Myocyte (in vitro differentiated cells): ENCODE measurements at regions not wholly inside any gene's neighbourhood (a gene's known extent, or its start where the extent isn't known, plus 50 kb on each side); places are given as distances from the start of the nearest gene placed in this dataset.

ENCODE experiments used
- DNase-seq: peaks from one replicate; pipeline ENCODE4 v3.0.0-alpha.2; 2012; ENCODE audit warnings: low read depth

DNA sequence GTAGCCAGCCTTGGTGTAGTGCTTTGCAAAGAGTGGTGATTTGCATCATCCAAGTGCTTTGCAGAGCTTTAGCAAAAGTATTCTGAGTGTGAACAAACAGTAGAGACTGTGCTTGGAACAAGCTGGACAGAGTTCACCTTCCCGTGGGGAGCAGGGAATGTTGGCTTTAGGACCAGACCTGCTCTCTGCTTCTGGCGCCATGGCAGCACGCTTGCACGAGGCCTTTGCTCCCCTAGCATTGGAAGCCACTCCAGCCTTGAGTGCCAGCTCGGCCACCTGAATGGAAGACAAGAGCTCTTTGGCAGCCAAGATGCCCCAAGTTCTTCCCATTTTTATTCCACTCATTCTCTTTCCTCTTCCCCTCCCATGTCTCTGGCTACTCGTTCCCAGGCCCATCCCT is 250.8 kb upstream of the OSR1 start:
- DNase-seq = no peak

DNA sequence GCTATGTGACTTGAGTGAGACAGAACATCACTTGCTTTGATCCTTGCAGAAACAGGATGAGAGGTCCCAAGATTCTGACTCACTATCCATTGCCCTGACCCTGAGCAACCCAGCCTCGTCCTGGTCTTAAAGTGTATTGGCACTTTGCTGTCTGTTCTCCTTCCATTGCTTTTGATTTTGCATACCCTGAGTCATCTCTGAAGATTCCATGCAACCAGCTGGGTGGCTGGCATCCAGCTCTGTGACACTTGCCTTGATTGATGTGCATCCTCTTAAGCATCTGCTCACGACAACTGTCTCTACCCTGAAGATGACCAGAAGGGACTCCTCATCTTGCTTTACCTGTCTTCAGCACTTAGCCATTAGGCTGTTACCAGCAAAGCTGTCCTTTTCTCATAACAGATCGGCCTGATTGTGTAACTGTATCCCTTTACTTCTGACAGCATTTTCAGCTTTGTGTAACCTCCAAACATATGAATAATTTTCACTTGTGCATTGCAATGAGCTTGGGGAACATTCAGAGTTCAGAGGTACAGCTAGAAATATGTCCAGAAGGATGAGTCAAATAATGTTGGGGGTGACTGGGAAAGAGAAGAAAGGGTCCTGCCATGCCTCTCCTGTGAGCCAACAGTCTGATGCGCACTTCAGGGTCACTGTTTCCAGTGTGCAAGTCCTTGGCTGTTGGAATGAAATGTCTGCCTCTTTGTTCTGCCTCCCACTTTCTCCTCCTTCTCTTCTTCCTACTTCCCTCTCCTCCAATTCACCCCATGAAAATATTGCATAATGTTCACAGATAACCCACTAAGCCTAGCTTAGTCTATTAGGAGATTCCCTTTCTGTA is 249.7 kb upstream of the OSR1 start:
- peak; percentile 97 for DNase-seq

DNA sequence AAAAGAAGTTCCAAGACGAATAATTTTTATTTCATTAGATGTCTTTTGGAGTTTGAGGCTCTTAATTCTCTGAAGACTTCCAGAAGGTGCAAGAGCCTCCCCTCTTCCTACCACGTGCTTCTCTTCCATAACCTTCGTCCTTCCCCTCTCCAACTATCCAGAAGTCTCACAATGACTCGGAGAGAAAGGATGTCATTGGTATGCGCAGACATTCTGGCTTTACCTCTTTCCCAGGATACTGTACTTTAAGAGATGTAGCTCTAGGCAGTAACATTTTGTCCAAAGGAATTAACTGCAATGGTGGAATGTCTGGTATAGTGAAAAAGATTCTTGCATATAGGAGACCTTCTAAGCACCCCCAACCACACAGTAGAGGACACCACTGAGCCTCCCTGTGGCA is 249.0 kb upstream of the OSR1 start:
- peak; percentile 45 for DNase-seq

DNA sequence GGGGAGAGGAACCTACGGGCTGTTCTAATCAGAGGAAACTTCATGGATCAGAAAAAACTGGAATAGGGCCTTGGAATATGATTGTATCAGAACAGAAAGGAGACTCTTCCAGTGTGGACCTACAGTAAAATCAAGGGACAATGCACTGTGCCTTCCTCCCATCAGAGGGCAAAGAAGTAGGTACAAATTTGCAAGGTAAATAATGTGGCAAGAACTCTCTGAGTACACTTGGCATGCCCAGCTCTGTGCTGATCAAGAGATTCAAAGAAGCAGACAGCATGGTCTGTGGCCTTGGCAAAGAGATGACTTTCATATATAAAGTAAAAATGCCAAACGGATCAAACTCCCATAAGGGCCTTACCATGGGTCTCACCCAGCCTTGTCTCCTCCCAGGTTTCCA is 242.6 kb upstream of the OSR1 start:
- DNase-seq = no peak

DNA sequence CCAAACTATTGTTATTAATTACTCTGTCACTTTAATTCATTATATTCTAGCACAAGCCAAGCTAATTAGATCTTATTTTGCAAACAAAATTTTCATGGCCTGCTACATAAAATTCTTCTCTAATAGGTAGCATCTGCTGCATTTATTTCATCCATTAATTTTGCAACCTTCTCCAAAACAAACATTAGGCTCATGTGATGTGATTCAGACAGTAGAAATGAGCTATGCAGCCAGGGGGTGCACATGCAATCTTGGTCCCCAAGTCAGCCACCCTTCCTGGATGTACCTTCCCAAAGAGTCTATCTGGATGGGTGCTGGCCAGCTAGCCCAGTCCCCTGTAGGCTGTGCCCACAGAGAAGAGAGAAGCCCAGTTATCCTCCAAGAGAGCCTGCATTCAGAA is 242.1 kb upstream of the OSR1 start:
- no peak for DNase-seq

DNA sequence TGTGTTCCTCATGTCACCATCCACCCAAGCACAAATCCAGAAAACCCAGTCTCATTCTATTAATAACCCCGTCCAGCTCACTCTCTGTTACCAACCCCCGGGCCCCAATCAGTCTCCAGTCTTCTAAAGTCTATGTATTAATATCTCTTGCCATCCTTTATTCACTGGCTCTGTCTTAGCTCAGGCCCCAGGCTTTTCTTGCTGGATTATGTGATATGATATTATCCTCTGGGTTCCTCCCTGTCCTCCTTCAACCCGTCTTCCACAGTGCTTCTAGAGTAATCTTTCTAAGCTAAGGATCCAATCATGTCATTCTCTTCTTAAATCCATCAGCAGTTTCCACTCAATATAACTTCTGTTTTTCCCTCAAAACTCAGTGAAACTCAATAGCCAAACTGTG is 240.5 kb upstream of the OSR1 start:
- no peak for DNase-seq

DNA sequence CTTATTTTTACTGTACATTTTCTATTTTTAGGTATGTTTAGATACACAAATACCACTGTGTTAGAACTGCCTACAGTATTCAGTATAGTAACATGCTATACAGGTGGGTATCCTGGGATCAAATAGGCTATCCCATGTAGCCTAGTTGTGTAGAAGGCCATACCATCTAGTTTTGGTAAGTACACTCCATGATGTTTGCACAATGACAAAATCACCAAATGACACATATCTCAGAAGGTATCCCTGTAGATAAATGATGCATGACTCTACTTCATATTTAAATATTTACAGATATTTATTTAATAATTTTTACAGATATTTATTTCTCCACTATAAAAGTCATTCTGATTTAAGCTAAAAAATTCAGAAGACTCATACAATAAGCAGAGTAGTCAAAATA is 233.8 kb upstream of the OSR1 start:
- no peak for DNase-seq

DNA sequence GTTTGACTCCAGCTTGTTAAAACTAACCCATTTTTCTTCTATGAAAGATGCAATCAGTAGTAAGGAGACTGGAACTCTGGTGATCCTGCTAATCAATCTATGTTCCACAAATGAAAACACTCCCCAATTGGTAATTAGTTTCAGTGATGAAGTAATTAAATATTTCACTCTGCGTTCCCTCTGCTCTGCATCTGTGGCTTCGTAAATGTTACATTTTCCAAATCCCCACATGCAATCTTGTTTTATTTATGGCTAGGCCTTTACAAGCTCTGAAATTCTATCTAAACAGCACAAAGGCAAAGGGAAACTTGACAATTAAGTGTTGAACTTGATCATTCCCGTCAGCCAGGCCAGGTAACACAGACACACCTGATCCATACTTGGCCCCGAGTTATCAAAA is 231.4 kb upstream of the OSR1 start:
- DNase-seq = no peak

DNA sequence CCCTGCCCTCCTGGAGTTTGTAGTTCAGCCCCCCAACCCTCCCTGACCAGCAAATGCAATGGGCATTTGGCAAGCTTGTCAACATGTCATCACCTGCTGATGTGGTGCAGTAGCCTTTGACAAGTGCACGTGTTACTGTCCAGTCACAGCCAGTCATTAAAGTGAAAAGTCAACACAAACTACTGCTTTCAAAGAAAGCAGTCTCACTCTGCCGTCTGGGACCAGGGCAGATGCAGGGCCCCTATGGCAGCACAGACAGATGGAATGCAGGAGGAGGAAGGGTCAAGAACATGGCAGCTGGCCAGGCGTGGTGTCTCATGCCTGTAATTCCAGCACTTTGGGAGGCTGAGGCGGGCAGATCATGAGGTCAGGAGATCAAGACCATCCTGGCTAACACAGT is 222.4 kb upstream of the OSR1 start:
- DNase-seq = peak; percentile 53

DNA sequence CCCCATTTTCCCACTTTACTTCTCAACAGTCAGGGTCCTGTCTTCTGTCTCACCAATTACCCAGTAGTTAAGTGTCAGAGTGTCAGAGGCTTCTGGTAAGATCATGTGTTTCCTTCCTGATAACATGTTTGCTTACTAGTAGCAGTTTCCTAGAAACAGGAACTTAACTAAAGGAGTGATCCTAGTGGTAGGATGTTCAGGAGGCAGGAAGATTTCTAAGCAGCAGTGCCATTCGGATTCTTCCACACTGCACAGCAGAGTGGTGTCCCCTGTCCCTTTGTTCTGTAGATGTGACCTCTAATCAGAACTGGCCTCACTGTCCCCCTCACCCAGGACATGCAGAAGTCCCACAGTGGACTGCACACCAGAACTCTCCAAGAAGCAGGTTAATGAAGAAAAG is 221.8 kb upstream of the OSR1 start:
- DNase-seq = no peak

DNA sequence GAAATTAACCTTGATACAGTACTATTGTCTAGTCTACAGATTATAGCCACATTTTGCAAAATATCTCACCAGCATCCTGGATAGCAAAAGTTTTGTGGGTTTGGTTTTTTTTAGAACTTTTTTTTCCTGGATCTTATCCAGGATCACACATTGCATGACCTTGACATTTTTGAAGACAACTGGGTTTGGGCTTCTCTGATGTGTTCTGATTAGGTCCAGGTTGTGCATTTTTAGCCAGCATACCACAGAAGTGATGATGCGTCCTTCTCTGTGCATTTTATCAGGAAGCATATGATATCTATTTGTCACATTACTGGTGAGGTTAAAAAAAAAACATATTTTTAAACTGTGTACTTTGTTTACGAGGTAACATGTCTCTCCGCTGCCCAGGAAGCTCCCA is 221.0 kb upstream of the OSR1 start:
- DNase-seq = no peak

DNA sequence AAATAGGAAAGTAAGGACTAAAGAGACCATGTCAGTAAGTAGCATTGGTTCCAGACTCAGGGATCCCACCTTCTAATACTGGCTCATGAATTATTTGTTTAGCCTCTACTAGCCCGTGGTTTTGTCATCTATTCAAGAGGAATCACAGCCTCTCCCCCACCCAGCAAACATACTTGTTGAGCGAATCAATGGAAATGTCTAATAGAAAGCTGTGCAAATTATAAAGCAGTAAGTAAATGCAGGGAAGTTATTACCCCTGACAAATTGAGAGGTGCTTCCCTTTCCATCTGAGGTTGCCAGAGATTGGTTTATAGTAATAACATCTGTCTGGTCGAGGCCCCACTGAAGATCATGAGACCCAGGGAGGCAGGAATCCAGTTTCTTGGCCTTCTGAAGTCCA is 219.3 kb upstream of the OSR1 start:
- DNase-seq = no peak

DNA sequence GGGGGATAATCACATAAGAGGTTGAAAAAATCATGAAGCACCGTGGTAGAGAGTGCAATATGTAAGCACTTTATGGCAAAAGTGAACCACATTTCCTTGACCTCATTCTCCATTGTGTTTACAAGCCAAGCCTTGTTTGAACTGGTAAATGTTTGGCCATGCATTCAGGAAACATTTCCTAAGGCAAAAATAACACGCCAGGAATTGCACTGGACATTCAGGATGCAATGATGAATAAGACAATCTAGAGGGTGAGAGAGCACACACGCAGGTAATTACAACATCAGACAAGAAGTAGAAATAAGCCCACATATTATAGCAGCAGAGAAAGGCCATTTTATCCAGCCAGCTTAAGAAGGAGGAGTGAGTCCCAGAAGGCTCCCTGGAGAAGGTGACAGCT is 218.0 kb upstream of the OSR1 start:
- no peak for DNase-seq

DNA sequence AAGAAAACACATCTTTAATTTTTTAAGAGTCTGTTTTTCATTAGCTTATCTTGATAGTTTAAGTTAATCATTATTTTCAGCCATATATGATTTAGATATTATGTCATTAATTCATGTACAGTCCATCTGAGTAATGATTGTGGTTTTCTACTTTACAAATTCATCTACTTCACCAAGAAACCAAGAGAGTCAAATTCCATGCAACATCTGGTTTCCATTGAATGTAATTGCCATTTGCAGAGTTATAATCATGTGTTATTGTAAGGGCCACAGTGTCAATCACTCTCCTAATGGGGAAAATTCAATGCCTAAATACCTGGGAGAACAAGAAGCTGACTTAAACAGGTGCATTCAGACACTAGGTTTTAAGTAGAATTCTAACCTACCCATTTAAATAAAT is 217.2 kb upstream of the OSR1 start:
- no peak for DNase-seq

DNA sequence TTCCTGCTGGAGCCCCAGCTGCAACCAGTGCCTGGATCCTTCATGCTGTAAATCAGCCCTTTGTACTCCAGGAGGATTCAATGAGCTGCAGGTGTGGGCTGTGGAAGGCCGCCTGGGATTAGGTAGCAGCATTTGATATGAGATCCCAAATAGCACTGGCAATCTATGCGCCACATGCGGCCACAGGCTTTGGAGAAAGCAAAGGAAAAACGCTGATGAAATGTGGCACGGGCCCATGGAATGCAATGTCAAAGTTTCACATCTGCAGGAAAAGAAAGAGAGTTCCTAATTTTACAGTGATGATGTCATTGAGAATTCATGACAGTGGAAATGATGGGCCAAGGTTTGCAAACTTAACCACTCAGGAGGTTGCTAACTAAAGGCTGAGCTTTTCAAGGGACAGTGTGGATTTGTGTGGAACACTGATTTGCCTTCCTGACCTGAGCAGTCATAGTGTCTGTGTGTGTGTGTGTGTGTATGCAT is 216.4 kb upstream of the OSR1 start:
- peak; percentile 60 for DNase-seq

DNA sequence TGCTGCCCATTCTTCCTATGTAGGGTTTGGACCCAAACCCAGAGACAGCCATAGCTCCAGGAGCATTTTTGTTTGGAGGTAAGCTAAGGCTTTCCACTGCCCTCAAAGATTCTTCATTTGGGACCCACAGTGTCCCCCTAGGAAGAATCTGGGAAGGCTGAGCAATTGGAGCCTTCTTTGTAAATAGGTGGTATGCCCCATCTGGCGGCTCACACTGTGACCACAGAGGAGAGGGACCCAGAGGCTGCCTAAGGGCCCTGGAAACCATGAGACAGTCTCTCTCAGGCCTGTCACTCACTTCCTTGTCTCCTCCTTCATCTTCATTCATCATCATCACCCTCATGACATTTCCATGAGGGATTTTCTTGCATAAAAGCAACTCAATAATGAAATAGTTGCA is 215.4 kb upstream of the OSR1 start:
- DNase-seq = no peak

DNA sequence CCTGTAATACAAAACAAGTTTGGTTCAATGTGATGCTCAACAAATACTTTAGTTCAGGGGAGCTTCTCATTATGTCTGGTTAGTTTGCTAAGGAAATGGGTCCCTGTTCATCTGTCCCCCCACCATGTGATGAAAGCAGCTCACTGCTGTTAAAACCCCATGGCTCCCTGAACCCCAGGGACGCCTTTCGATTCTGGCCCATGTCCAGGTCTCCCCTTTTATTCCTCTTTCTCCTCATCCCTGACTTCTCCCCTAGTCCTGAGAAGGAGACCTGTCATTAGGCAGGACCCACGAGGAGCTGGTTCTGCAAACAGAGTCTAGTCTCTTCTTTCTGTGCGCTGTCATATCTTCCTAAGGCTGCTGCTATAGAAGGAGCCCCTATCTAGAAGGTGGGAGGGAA is 213.3 kb upstream of the OSR1 start:
- no peak for DNase-seq

DNA sequence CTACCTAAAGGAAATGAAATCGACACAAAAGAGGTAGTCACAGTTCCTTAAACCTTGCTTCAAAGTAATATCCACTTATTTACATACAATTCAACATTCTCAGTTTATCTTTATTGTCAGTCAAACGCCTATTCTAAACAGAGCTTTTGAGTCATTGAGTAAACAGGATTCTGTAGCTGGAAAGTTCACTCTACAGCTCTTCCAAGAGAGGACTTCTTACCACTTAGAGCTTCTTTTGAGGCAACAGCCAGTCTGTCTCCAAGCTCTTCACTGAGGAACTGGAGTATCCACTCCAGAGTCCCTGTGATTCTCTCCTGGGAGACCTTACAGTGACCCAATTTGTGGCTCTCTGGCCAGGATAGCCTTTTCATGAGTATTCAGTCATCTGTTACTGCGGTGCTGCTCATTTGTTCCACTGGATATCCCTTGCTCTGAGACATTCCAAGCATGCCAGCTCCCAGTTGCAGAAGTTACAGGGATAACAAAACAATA is 210.9 kb upstream of the OSR1 start:
- peak; percentile 44 for DNase-seq

DNA sequence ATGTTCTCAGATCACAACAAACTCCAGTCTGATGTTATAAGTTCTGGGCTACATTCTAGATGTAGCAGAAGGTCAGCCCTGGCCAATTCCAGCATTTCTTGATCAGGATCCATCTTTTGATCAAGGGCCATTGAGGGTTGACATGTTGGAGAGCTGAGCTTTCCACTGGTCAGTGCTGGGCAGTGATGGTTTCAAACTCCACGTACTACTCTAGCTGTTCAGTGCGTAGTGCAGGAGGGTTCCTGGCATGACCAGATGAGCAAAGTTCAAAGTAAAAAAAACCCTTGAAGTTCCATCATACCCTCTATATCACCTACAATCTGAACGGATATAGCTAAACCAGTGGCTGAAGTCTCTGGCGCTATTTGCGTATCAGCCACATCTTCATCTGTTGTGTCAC is 210.4 kb upstream of the OSR1 start:
- no peak for DNase-seq

DNA sequence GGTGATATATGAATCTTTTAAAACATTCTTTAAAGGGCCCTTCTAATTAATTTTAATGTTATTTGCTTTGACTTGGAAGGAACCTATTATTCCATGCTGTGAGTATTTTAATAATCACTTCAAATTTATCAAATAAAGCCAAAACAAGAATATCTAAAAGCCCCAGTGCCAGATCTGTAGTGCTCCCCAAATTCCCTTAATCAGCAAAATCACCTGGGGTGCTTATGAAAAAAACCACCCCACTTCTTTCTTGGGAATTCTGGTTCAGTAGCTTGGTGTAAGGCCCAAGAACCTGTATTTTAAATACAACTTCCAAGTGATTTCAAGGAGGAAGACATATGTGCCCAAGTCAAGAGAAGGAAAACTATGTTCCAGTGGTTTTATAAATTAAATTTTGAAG is 202.4 kb upstream of the OSR1 start:
- no peak for DNase-seq

DNA sequence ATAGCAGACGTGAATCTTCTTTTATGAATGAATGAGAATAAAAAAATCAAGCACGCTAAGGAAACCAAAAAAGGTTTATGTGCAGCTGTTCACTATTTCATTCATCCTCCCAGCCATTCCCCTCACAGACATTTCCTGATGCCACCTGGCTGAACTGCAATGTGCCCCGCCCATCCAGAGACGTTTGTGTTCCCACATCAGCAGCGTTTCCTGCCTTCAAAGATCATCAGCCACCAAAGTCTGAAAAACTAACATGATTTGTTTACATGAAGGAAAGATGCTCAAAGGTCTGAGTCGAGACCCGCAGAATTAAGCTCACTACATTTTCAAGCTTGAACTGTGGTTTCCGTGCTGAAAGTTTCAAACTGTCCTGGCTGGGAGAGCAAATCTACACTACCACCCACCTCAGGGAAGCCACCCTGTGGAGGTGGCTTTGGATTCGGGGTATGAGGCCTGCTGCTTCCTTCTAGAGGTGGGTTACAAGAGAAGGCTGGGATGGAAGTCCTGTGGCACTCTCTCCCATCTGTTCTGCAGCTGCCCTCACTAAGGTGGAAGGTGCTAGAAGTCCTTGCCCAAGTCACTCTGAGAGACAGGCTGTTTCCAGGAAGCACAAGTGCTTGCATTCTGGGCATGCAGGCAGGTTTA is 201.3 kb upstream of the OSR1 start:
- DNase-seq = no peak

DNA sequence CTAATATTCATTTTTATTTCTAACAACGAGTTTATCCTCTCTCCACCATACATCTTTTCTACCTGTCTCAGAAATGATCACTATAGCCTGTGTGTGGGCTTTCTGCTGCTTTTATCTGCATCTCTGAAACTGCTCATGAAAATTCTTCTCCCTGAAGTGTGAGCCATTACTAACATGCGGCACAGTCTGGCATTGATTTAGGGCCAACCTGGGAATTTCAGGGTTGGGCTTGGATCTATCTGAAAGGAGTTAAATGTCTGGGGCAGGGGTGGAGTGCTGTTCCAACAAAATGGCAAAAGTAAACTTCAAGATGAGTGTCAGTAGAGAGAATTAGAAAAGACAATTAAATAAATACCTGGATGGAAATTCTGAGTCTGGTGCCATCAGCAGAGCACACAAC is 198.2 kb upstream of the OSR1 start:
- DNase-seq = no peak

DNA sequence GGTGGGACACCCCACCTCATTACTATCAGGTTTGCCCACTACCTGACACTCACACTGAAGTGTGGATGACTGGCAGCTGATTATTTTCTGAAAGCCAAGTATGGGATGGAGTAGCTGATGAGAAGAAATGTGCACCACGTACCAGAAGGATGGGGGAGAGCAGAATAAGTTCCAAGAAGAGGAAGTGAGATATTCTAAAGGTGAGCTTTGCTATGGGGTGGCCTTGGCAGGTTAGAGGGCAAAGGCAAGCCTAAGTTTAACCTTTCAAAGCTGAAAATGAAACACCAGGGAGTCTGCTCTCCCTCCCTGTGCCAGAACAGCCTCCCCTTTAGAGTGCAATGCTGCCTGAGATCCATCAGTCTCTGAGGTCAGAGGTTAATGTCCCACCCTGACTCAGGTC is 196.1 kb upstream of the OSR1 start:
- DNase-seq = no peak
